ENCODE measurements at regions not wholly inside any gene's neighbourhood (a gene's known extent, or its start where the extent isn't known, plus 50 kb on each side); places are given as distances from the start of the nearest gene placed in this dataset.

DNA sequence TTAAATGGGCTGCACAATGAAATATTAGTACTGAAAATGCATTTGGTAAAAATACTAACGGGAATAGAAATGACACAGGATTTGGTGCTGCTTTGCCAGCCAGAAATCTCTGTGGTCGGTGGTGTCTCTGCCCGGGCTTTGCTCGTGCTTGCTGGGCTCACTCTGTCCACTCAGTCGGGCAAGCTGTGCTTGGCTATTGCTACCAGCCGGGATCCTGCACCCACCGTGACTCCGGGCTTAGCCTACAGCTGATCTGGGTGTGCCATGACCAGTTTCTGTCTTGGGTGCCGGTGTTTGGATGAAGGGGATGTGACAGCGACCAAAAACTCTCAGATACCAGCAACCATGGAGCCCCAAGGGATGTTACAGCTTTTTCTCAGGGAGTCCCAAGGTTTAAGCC is 487.7 kb downstream of the TECRL start:
- POLR2A ChIA-PET, result no interaction called here
- no peaks in the 10 kb centered on the region for H3K4me1 Mint-ChIP-seq (ENCODE audit: insufficient read depth, unreplicated experiment)
- no peaks in the 10 kb centered on the region for H3K27me3 Mint-ChIP-seq (ENCODE audit: insufficient read depth, unreplicated experiment)
- H3K4me3 Mint-ChIP-seq (ENCODE audit: unreplicated experiment), result no peak overlapping the region
- intact Hi-C loops (cut with micrococcal nuclease), result no loop called here
- CTCF ChIA-PET, result interaction anchor here (0.6 kb wide), 1 partner anchor 348 kb away, joined by 4 read pairs; no protein-coding TSS in a partner anchor
- no peaks in the 10 kb centered on the region for H3K9me3 Mint-ChIP-seq (ENCODE audit: unreplicated experiment)
- no peak overlapping the region for H3K27ac Mint-ChIP-seq (ENCODE audit: low read depth, unreplicated experiment)
- no peak for DNase-seq (ENCODE audit: unreplicated experiment)
- no peaks in the 10 kb centered on the region for H3K36me3 Mint-ChIP-seq (ENCODE audit: insufficient read depth, unreplicated experiment)
- TF ChIP-seq, protein P1, sequence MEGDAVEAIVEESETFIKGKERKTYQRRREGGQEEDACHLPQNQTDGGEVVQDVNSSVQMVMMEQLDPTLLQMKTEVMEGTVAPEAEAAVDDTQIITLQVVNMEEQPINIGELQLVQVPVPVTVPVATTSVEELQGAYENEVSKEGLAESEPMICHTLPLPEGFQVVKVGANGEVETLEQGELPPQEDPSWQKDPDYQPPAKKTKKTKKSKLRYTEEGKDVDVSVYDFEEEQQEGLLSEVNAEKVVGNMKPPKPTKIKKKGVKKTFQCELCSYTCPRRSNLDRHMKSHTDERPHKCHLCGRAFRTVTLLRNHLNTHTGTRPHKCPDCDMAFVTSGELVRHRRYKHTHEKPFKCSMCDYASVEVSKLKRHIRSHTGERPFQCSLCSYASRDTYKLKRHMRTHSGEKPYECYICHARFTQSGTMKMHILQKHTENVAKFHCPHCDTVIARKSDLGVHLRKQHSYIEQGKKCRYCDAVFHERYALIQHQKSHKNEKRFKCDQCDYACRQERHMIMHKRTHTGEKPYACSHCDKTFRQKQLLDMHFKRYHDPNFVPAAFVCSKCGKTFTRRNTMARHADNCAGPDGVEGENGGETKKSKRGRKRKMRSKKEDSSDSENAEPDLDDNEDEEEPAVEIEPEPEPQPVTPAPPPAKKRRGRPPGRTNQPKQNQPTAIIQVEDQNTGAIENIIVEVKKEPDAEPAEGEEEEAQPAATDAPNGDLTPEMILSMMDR (IDR thresholded peaks at IDR 0.05; ENCODE audit: unreplicated experiment), result no peak
- BruUV-seq (replicated peaks), result no TSS peak

DNA sequence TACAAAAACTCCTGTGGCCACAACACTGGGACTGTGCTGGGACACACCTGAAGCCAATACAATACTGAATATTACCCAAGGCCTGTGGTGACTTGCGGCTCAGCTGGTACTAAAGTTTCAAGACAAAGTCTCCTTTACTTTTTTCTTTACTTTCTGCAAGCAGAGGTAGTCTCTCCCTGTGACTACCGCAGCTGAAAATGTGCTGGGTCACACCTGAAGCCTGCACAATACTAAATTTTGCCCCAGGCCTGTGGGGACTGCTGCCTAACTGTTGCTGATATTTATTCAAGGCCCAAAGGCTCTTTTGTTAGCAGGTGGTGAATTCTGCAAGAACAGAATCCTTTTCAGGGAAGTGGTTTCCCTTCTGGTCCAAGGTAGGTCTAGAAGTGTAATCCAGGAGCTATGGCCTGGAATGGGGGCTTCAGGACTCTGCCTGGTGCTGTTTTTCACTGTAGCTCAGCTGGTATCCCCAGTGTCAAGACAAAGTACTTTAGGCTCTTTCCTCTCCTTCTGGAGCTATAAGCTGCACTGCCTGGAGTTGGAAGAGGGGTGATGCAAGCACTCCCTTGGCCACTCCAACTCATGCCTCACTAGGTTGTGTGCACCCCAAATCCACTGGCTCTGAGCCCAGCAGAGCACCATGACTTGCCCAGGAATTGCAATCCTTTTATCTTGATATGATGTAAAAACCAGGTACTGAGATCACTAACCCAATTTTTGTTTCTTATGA is 489.4 kb downstream of the TECRL start:
- CTCF ChIA-PET, result no interaction called here
- H3K4me1 Mint-ChIP-seq (ENCODE audit: insufficient read depth, unreplicated experiment), result no peaks in the 10 kb centered on the region
- TF ChIP-seq, protein P1 (IDR thresholded peaks at IDR 0.05; ENCODE audit: unreplicated experiment), result no peak
- H3K27me3 Mint-ChIP-seq (ENCODE audit: insufficient read depth, unreplicated experiment), result no peaks in the 10 kb centered on the region
- H3K36me3 Mint-ChIP-seq (ENCODE audit: insufficient read depth, unreplicated experiment), result no peaks in the 10 kb centered on the region
- peak; percentile 9 for DNase-seq (ENCODE audit: unreplicated experiment)
- POLR2A ChIA-PET, result interaction anchor here (0.6 kb wide), 1 partner anchor 120 kb away, joined by 3 read pairs; no protein-coding TSS in a partner anchor
- H3K9me3 Mint-ChIP-seq (ENCODE audit: unreplicated experiment), result no peaks in the 10 kb centered on the region
- H3K27ac Mint-ChIP-seq (ENCODE audit: low read depth, unreplicated experiment), result no peak overlapping the region
- BruUV-seq (replicated peaks), result no TSS peak
- H3K4me3 Mint-ChIP-seq (ENCODE audit: unreplicated experiment), result no peak overlapping the region
- intact Hi-C loops (cut with micrococcal nuclease), result no loop called here

DNA sequence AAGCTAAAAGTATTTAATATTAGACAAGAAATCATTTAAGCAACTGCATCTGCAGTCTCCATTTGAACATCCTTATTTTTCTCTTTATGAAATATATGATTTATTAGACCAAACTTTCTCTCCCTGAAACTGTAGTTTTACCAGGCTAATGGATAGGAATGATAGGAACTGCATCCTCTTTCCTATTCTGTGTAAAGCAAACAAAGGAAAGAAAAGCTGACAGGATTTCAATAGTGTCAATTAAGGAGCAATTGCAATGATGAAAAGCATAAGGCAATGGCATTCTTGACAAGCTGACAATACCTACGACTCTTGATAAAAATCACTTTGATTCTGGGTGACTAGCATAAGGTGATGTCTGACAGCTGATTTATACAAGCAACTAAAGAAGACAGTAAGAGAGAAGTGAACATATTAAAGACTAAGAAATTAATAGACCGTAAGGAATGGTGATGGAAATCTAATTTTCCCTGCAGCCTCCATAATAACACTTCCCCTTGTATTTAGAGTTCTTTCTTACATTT is 502.5 kb downstream of the TECRL start:
- no peak overlapping the region for H3K27ac Mint-ChIP-seq (ENCODE audit: low read depth, unreplicated experiment)
- H3K4me1 Mint-ChIP-seq (ENCODE audit: insufficient read depth, unreplicated experiment), result no peaks in the 10 kb centered on the region
- no peaks in the 10 kb centered on the region for H3K27me3 Mint-ChIP-seq (ENCODE audit: insufficient read depth, unreplicated experiment)
- no peaks in the 10 kb centered on the region for H3K9me3 Mint-ChIP-seq (ENCODE audit: unreplicated experiment)
- TF ChIP-seq, protein P1 (IDR thresholded peaks at IDR 0.05; ENCODE audit: unreplicated experiment), result no peak
- POLR2A ChIA-PET, result no interaction called here
- no peak overlapping the region for H3K4me3 Mint-ChIP-seq (ENCODE audit: unreplicated experiment)
- intact Hi-C loops (cut with micrococcal nuclease), result no loop called here
- no TSS peak for BruUV-seq (replicated peaks)
- no peak for DNase-seq (ENCODE audit: unreplicated experiment)
- H3K36me3 Mint-ChIP-seq (ENCODE audit: insufficient read depth, unreplicated experiment), result no peaks in the 10 kb centered on the region
- CTCF ChIA-PET, result interaction anchor here (0.6 kb wide), 1 partner anchor 1584 kb away, joined by 3 read pairs; no protein-coding TSS in a partner anchor

DNA sequence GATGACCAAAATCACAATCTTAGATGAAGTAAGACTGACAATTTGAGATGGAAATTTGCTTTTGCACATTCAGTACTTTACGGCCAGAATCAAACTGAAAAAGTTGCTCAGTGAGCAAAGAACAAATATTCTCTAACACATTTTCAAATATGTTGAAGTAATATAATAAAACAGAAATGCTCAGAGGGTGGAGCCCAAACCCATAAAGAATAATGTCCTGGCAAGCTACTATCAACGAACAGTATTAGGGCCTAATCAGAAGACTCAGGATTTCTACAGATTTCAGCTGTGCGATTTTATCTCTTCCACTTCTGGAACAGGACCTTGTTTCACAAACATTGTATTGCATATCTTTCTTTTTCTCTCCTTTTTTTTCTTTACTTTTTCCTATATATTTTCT is 505.0 kb downstream of the TECRL start:
- H3K9me3 Mint-ChIP-seq (ENCODE audit: unreplicated experiment), result peaks cover 7% of the 10 kb centered on the region
- BruUV-seq (replicated peaks), result no TSS peak
- POLR2A ChIA-PET, result no interaction called here

More for the DNA sequence above, 505.0 kb downstream of the TECRL start:
- intact Hi-C loops (cut with micrococcal nuclease), result no loop called here
- Mint-ChIP-seq H3K36me3 (ENCODE audit: insufficient read depth, unreplicated experiment) (no peaks in the 10 kb centered on the region), H3K27ac (ENCODE audit: low read depth, unreplicated experiment) (no peak overlapping the region), H3K4me1 (ENCODE audit: insufficient read depth, unreplicated experiment) (no peaks in the 10 kb centered on the region), H3K27me3 (ENCODE audit: insufficient read depth, unreplicated experiment) (no peaks in the 10 kb centered on the region), H3K4me3 (ENCODE audit: unreplicated experiment) (no peak overlapping the region)
- CTCF ChIA-PET, result no interaction called here
- TF ChIP-seq, protein P1 (IDR thresholded peaks at IDR 0.05; ENCODE audit: unreplicated experiment), result no peak
- no peak for DNase-seq (ENCODE audit: unreplicated experiment)

Measured in MCF 10A (cell line).